H1 (cell line): ENCODE measurements at regions not wholly inside any gene's neighbourhood (a gene's known extent, or its start where the extent isn't known, plus 50 kb on each side); places are given as distances from the start of the nearest gene placed in this dataset.

ENCODE experiments used
- CBX5 ChIP-seq: fragments of 300-800, 300-1000 bp; sonication (generic); IDR thresholded peaks from 2 replicates; pipeline ENCODE4 v1.7.1; 2016; ENCODE audit warnings: antibody characterized with exemption, low read length, low read depth
- KDM4A ChIP-seq: IDR thresholded peaks from one replicate; pipeline ENCODE4 v1.7.1; 2012; ENCODE audit warnings: low read depth, mild to moderate bottlenecking, moderate library complexity, low read length, inconsistent platforms; ENCODE audit not compliant: severe bottlenecking
- RAD21 ChIP-seq, 2 experiments: IDR thresholded peaks in 1 of 2; conservative IDR thresholded peaks in 1 of 2; 2 replicates each; pipeline ENCODE4 v1.6.1; 2011; ENCODE audit warnings: low read depth in 2 of 2, low read length in 2 of 2, improper control_type of control experiment in 1 of 2, inconsistent platforms in 1 of 2, mild to moderate bottlenecking in 1 of 2, moderate library complexity in 1 of 2
- SUZ12 ChIP-seq: fragments of 200-600 bp; sonication (generic); IDR thresholded peaks from 2 replicates; pipeline ENCODE4 v1.6.1; 2012; ENCODE audit warnings: mild to moderate bottlenecking, inconsistent platforms, low read length, moderate library complexity, mixed read lengths
- TCF12 ChIP-seq: IDR thresholded peaks from 2 replicates; pipeline ENCODE4 v1.6.1; 2011; ENCODE audit warnings: low read depth, mild to moderate bottlenecking, low read length
- TF ChIP-seq, protein P1 (sequence below): fragments of 300-600 bp; sonication (generic); IDR thresholded peaks from 2 replicates; pipeline ENCODE4 v1.7.1; 2012; ENCODE audit warnings: low read length, moderate library complexity, mild to moderate bottlenecking, inconsistent platforms; ENCODE audit not compliant: insufficient replicate concordance
- TF ChIP-seq, protein P2 (sequence below), 3 experiments: IDR thresholded peaks; 1 replicate in 2 of 3; 2 replicates in 1 of 3; pipeline versions ENCODE4 v1.5.1 to v1.6.1; 2011; ENCODE audit warnings: low read length in 3 of 3, mild to moderate bottlenecking in 3 of 3, inconsistent platforms in 2 of 3, low read depth in 1 of 3, moderate library complexity in 1 of 3; ENCODE audit not compliant: insufficient read depth in 1 of 3; ENCODE audit errors: control extremely low read depth in 1 of 3
- TF ChIP-seq, protein P3 (sequence below): IDR thresholded peaks from 2 replicates; pipeline ENCODE4 v1.6.1; 2012; ENCODE audit warnings: inconsistent platforms

DNA sequence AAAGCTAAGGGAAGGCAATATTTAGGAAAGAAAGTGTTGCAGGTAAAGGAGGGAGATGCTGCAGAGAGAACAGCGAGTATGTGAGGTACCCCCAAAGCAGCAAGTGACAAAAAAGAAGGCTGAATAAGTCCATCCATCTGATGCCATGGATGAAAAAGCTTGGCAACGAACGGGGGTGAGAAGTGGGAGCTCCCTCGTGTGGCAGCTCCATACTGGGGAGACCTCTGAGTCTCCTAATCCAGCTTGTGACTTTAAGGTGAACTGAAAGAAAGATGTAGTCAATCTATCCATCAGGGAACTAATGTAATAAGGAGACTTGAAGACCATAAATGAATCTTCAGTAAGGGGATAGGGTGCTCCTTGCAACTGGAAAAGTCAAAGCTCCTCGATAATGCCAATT, 156.6 kb downstream of the OTOR start (continued):
- TF ChIP-seq, protein P1, sequence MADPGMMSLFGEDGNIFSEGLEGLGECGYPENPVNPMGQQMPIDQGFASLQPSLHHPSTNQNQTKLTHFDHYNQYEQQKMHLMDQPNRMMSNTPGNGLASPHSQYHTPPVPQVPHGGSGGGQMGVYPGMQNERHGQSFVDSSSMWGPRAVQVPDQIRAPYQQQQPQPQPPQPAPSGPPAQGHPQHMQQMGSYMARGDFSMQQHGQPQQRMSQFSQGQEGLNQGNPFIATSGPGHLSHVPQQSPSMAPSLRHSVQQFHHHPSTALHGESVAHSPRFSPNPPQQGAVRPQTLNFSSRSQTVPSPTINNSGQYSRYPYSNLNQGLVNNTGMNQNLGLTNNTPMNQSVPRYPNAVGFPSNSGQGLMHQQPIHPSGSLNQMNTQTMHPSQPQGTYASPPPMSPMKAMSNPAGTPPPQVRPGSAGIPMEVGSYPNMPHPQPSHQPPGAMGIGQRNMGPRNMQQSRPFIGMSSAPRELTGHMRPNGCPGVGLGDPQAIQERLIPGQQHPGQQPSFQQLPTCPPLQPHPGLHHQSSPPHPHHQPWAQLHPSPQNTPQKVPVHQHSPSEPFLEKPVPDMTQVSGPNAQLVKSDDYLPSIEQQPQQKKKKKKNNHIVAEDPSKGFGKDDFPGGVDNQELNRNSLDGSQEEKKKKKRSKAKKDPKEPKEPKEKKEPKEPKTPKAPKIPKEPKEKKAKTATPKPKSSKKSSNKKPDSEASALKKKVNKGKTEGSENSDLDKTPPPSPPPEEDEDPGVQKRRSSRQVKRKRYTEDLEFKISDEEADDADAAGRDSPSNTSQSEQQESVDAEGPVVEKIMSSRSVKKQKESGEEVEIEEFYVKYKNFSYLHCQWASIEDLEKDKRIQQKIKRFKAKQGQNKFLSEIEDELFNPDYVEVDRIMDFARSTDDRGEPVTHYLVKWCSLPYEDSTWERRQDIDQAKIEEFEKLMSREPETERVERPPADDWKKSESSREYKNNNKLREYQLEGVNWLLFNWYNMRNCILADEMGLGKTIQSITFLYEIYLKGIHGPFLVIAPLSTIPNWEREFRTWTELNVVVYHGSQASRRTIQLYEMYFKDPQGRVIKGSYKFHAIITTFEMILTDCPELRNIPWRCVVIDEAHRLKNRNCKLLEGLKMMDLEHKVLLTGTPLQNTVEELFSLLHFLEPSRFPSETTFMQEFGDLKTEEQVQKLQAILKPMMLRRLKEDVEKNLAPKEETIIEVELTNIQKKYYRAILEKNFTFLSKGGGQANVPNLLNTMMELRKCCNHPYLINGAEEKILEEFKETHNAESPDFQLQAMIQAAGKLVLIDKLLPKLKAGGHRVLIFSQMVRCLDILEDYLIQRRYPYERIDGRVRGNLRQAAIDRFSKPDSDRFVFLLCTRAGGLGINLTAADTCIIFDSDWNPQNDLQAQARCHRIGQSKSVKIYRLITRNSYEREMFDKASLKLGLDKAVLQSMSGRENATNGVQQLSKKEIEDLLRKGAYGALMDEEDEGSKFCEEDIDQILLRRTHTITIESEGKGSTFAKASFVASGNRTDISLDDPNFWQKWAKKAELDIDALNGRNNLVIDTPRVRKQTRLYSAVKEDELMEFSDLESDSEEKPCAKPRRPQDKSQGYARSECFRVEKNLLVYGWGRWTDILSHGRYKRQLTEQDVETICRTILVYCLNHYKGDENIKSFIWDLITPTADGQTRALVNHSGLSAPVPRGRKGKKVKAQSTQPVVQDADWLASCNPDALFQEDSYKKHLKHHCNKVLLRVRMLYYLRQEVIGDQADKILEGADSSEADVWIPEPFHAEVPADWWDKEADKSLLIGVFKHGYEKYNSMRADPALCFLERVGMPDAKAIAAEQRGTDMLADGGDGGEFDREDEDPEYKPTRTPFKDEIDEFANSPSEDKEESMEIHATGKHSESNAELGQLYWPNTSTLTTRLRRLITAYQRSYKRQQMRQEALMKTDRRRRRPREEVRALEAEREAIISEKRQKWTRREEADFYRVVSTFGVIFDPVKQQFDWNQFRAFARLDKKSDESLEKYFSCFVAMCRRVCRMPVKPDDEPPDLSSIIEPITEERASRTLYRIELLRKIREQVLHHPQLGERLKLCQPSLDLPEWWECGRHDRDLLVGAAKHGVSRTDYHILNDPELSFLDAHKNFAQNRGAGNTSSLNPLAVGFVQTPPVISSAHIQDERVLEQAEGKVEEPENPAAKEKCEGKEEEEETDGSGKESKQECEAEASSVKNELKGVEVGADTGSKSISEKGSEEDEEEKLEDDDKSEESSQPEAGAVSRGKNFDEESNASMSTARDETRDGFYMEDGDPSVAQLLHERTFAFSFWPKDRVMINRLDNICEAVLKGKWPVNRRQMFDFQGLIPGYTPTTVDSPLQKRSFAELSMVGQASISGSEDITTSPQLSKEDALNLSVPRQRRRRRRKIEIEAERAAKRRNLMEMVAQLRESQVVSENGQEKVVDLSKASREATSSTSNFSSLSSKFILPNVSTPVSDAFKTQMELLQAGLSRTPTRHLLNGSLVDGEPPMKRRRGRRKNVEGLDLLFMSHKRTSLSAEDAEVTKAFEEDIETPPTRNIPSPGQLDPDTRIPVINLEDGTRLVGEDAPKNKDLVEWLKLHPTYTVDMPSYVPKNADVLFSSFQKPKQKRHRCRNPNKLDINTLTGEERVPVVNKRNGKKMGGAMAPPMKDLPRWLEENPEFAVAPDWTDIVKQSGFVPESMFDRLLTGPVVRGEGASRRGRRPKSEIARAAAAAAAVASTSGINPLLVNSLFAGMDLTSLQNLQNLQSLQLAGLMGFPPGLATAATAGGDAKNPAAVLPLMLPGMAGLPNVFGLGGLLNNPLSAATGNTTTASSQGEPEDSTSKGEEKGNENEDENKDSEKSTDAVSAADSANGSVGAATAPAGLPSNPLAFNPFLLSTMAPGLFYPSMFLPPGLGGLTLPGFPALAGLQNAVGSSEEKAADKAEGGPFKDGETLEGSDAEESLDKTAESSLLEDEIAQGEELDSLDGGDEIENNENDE: no peak
- TF ChIP-seq RAD21 (IDR thresholded peaks at IDR 0.05 in 1 of 2, conservative IDR thresholded peaks at IDR 0.05 in 1 of 2; ENCODE audit: low read depth in 2 of 2, low read length in 2 of 2) (peak in 1 of 2 experiments; percentile 44; a peak in 2 of 4 replicates), TCF12 (no peak), KDM4A (no peak), SUZ12 (no peak), CBX5 (no peak)
- TF ChIP-seq, protein P2, sequence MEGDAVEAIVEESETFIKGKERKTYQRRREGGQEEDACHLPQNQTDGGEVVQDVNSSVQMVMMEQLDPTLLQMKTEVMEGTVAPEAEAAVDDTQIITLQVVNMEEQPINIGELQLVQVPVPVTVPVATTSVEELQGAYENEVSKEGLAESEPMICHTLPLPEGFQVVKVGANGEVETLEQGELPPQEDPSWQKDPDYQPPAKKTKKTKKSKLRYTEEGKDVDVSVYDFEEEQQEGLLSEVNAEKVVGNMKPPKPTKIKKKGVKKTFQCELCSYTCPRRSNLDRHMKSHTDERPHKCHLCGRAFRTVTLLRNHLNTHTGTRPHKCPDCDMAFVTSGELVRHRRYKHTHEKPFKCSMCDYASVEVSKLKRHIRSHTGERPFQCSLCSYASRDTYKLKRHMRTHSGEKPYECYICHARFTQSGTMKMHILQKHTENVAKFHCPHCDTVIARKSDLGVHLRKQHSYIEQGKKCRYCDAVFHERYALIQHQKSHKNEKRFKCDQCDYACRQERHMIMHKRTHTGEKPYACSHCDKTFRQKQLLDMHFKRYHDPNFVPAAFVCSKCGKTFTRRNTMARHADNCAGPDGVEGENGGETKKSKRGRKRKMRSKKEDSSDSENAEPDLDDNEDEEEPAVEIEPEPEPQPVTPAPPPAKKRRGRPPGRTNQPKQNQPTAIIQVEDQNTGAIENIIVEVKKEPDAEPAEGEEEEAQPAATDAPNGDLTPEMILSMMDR (IDR thresholded peaks at IDR 0.05; ENCODE audit: control extremely low read depth in 1 of 3, insufficient read depth in 1 of 3, low read depth in 1 of 3, low read length in 3 of 3): peak in 2 of 3 experiments; percentile 11 to 31; a peak in 2 of 4 replicates
- TF ChIP-seq, protein P3, sequence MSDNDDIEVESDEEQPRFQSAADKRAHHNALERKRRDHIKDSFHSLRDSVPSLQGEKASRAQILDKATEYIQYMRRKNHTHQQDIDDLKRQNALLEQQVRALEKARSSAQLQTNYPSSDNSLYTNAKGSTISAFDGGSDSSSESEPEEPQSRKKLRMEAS: no peak
